Spleen (tissue), 11 donors: ENCODE measurements at regions not wholly inside any gene's neighbourhood (a gene's known extent, or its start where the extent isn't known, plus 50 kb on each side); places are given as distances from the start of the nearest gene placed in this dataset.

ENCODE experiments used
- DNase-seq: peaks from one replicate; pipeline ENCODE4 v3.0.0-alpha.2; 2020
- H3K27ac ChIP-seq, 8 donors: fragments of 200-600 bp; sonication (generic) in 7 of 8; 1 replicate in 4 of 8; 2 replicates in 4 of 8; pipeline versions ENCODE4 v1.5.0 to v1.8.0; 2016 to 2021; ENCODE audit warnings: inconsistent platforms in 4 of 8, mild to moderate bottlenecking in 4 of 8, moderate library complexity in 1 of 8
- H3K27me3 ChIP-seq, 7 donors: fragments of 200-600 bp; sonication (generic) in 6 of 7; replicated peaks in 1 of 7; 1 replicate in 4 of 7; 2 replicates in 3 of 7; pipeline versions ENCODE4 v1.5.0 to v1.8.0; 2016 to 2021; ENCODE audit warnings: inconsistent platforms in 3 of 7, mild to moderate bottlenecking in 1 of 7
- H3K36me3 ChIP-seq, 6 donors: fragments of 200-600 bp; sonication (generic) in 5 of 6; 1 replicate in 4 of 6; 2 replicates in 2 of 6; pipeline versions ENCODE4 v1.5.0 to v1.8.0; 2016 to 2021; ENCODE audit warnings: inconsistent platforms in 2 of 6
- H3K4me1 ChIP-seq, 6 donors: fragments of 200-600 bp; sonication (generic) in 5 of 6; 1 replicate in 3 of 6; 2 replicates in 3 of 6; pipeline versions ENCODE4 v1.5.0 to v1.8.0; 2016 to 2021; ENCODE audit warnings: inconsistent platforms in 3 of 6
- H3K4me3 ChIP-seq, 8 donors: fragments of 200-600 bp; sonication (generic) in 7 of 8; 1 replicate in 4 of 8; 2 replicates in 4 of 8; pipeline versions ENCODE4 v1.5.0 to v1.8.0; 2016 to 2021; ENCODE audit warnings: inconsistent platforms in 4 of 8, mild to moderate bottlenecking in 4 of 8, moderate library complexity in 2 of 8
- H3K9me3 ChIP-seq, 8 donors: fragments of 200-600 bp; sonication (generic) in 7 of 8; 1 replicate in 4 of 8; 2 replicates in 4 of 8; pipeline versions ENCODE4 v1.5.0 to v1.8.0; 2016 to 2021; ENCODE audit warnings: inconsistent platforms in 4 of 8
- POLR2A ChIP-seq, 3 donors: fragments of 450-650 bp; IDR thresholded peaks; one replicate each; pipeline ENCODE4 v1.5.1; 2017; ENCODE audit warnings: antibody characterized with exemption in 3 of 3, mild to moderate bottlenecking in 1 of 3
- POLR2AphosphoS5 ChIP-seq, 3 donors: sonication (generic); formaldehyde crosslinking; IDR thresholded peaks; one replicate each; pipeline ENCODE4 v1.5.1; 2017; ENCODE audit warnings: antibody characterized with exemption in 3 of 3
- WGBS, 5 donors: extraction: QIAGEN DNeasy Blood & Tissue Kit in 3 of 5; methylation state at CpG; one replicate each; pipeline versions ENCODE4 v1.1.5 to v1.1.7; 2013 to 2018; 5-methylcytosine and 5-hydroxymethylcytosine counted together
- intact Hi-C: fragments of 100-400 bp; cut with DNase I; formaldehyde crosslinking; loops from one replicate; pipeline ENCODE4 v1.15.0; 2023; ENCODE audit warnings: low total_unique reads
- TF ChIP-seq, protein P1 (sequence below), 11 experiments: fragments of 200-600 bp in 7 of 11; fragments of 450-650 bp in 4 of 11; sonication (generic) in 4 of 11; IDR thresholded peaks in 8 of 11; conservative IDR thresholded peaks in 3 of 11; 1 replicate in 7 of 11; 2 replicates in 4 of 11; pipeline versions ENCODE4 v1.4.0 to v1.8.0; 2016 to 2021; ENCODE audit warnings: antibody characterized with exemption in 11 of 11, inconsistent platforms in 4 of 11, mild to moderate bottlenecking in 1 of 11
- donor health status: healthy with polysubstance abuse.
- donor health status: DM: no; HTN: no; CAD: no; lungs with moderate emphysema.
- donor health status: DM: no; HTN: no; CAD: no.
- donor health status: Bipolar disorder and iron deficiency.
- donor health status: healthy.
- donor health status: DM: no; HTN: no; CAD: no.
- donor health status: DM: yes; HTN: yes; CAD: no.

GRCh38 chr17:73799781-73800627 is 155.8 kb upstream of the SDK2 start:
- no peaks in the 10 kb centered on the region for H3K4me1 ChIP-seq
- peaks cover 0 to 66% (median 3%) of the 10 kb centered on the region in 7 donors for H3K27me3 ChIP-seq
- H3K4me3 ChIP-seq: no peak overlapping the region
- no peak for DNase-seq
- no peak overlapping the region for H3K27ac ChIP-seq
- intact Hi-C loops: no loop called here
- WGBS, 5 donors: 90 to 97% (median 95%) methylated on average over 7 of the region's 7 CpGs
- H3K36me3 ChIP-seq: no peaks in the 10 kb centered on the region
- peaks cover 0 to 15% (median 6%) of the 10 kb centered on the region in 8 donors for H3K9me3 ChIP-seq
- TF ChIP-seq, protein P1, sequence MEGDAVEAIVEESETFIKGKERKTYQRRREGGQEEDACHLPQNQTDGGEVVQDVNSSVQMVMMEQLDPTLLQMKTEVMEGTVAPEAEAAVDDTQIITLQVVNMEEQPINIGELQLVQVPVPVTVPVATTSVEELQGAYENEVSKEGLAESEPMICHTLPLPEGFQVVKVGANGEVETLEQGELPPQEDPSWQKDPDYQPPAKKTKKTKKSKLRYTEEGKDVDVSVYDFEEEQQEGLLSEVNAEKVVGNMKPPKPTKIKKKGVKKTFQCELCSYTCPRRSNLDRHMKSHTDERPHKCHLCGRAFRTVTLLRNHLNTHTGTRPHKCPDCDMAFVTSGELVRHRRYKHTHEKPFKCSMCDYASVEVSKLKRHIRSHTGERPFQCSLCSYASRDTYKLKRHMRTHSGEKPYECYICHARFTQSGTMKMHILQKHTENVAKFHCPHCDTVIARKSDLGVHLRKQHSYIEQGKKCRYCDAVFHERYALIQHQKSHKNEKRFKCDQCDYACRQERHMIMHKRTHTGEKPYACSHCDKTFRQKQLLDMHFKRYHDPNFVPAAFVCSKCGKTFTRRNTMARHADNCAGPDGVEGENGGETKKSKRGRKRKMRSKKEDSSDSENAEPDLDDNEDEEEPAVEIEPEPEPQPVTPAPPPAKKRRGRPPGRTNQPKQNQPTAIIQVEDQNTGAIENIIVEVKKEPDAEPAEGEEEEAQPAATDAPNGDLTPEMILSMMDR (IDR thresholded peaks at IDR 0.05 in 8 of 11, conservative IDR thresholded peaks at IDR 0.05 in 3 of 11): no peak
- TF ChIP-seq POLR2A (IDR thresholded peaks at IDR 0.05): no peak
- no peak for TF ChIP-seq POLR2AphosphoS5 (IDR thresholded peaks at IDR 0.05)

- Histone ChIP-seq H3K27ac (no peak overlapping the region), H3K4me1 (no peaks in the 10 kb centered on the region), H3K9me3 (peaks cover 0 to 15% (median 6%) of the 10 kb centered on the region in 8 donors), H3K36me3 (no peaks in the 10 kb centered on the region), H3K27me3 (peaks cover 0 to 73% (median 3%) of the 10 kb centered on the region in 7 donors), H3K4me3 (no peak overlapping the region)
- intact Hi-C loops: no loop called here
- 62 to 83% (median 73%) methylated on average over 8 of the region's 8 CpGs for WGBS, 5 donors
- TF ChIP-seq POLR2A (IDR thresholded peaks at IDR 0.05) (no peak), POLR2AphosphoS5 (IDR thresholded peaks at IDR 0.05) (no peak)
- TF ChIP-seq, protein P1 (IDR thresholded peaks at IDR 0.05 in 8 of 11, conservative IDR thresholded peaks at IDR 0.05 in 3 of 11): no peak
- no peak for DNase-seq
These were observed 156.6 kb upstream of the SDK2 start for GRCh38 chr17:73800893-73801292.

DNA sequence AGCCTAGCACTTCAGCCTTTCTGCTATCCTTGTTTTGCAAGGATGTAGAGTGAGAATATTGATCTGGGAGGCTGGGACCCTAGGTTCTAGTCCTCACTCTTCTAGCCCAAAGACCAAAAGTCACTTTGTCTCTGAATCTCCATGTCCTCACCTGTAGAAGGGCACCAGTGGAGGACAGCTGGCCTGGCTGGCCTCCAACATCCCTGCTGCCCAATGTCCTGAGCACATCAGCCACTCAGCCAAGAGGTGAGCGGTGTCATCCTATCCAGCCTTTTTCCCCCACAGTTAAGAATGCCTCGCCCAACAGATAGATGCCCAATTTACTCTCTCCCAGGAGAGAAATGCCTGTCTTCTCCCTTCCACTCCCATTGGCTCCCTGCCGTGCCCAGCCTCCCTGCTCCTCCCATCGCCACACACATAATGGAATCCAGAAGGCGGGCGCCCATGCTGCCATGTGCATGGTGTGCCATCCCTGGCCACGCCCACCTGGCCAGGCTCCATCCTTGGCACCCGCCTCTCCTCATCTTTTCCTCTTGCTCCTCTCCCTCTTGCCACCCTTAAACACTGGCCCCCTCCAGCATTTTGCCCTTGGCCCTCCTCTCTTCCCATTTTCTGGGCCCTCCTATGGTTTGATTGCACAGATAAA is 157.3 kb upstream of the SDK2 start:
- DNase-seq: no peak

More for the DNA sequence above, 157.3 kb upstream of the SDK2 start:
- H3K4me3 ChIP-seq: no peak overlapping the region
- H3K4me1 ChIP-seq: no peaks in the 10 kb centered on the region
- WGBS, 5 donors: 89 to 96% (median 93%) methylated on average over 8 of the region's 8 CpGs
- intact Hi-C loops: no loop called here
- peaks cover 0 to 75% (median 3%) of the 10 kb centered on the region in 7 donors for H3K27me3 ChIP-seq
- H3K9me3 ChIP-seq: peaks cover 0 to 15% (median 6%) of the 10 kb centered on the region in 8 donors
- no peak for TF ChIP-seq POLR2A (IDR thresholded peaks at IDR 0.05)
- TF ChIP-seq, protein P1 (IDR thresholded peaks at IDR 0.05 in 8 of 11, conservative IDR thresholded peaks at IDR 0.05 in 3 of 11): no peak
- no peak for TF ChIP-seq POLR2AphosphoS5 (IDR thresholded peaks at IDR 0.05)
- H3K36me3 ChIP-seq: no peaks in the 10 kb centered on the region
- H3K27ac ChIP-seq: no peak overlapping the region
